ENCODE measurements at regions not wholly inside any gene's neighbourhood (a gene's known extent, or its start where the extent isn't known, plus 50 kb on each side); places are given as distances from the start of the nearest gene placed in this dataset.

GRCh38 chr15:50854601-50855490, 53.6 kb upstream of the AP4E1 start:
- TF ChIP-seq ZNF274 (IDR thresholded peaks at IDR 0.05; ENCODE audit: low read depth, low read length) (no peak), YY1 (IDR thresholded peaks at IDR 0.05; ENCODE audit: insufficient read depth, insufficient read length) (no peak), SUZ12 (IDR thresholded peaks at IDR 0.05; ENCODE audit: extremely low read depth, insufficient read depth, insufficient read length) (no peak)

Measured in NT2/D1 (cell line).